Spinal cord (tissue), 9 donors: ENCODE measurements at regions not wholly inside any gene's neighbourhood (a gene's known extent, or its start where the extent isn't known, plus 50 kb on each side); places are given as distances from the start of the nearest gene placed in this dataset.

ENCODE experiments used
- DNase-seq, 6 donors: peaks; one replicate each; pipeline versions ENCODE4 v3.0.0 to v3.0.0-alpha.2; 2013 to 2015; ENCODE audit warnings: low spot score in 6 of 6, low read depth in 4 of 6
- H3K27ac ChIP-seq: one replicate; pipeline ENCODE4 v1.5.1; 2013; ENCODE audit warnings: low read depth, low read length, control low read depth
- H3K27me3 ChIP-seq: one replicate; pipeline ENCODE4 v1.6.1; 2013; ENCODE audit warnings: low read length; ENCODE audit not compliant: control insufficient read depth, insufficient read depth
- H3K36me3 ChIP-seq: one replicate; pipeline ENCODE4 v1.6.1; 2013; ENCODE audit warnings: low read length; ENCODE audit not compliant: control insufficient read depth, insufficient read depth
- H3K4me1 ChIP-seq: one replicate; pipeline ENCODE4 v1.6.1; 2013; ENCODE audit warnings: low read length; ENCODE audit not compliant: control insufficient read depth, insufficient read depth
- H3K4me3 ChIP-seq: one replicate; pipeline ENCODE4 v1.5.1; 2013; ENCODE audit warnings: low read depth, low read length, control low read depth
- H3K9me3 ChIP-seq: one replicate; pipeline ENCODE4 v1.6.1; 2013; ENCODE audit warnings: low read length; ENCODE audit not compliant: control insufficient read depth, insufficient read depth
- WGBS: methylation state at CpG from one replicate; pipeline ENCODE4 v1.1.5; 2013; ENCODE audit warnings: missing lambda C conversion rate; ENCODE audit not compliant: insufficient coverage; 5-methylcytosine and 5-hydroxymethylcytosine counted together
- donor health status: healthy.

- H3K9me3 ChIP-seq: no peaks in the 10 kb centered on the region
- H3K27me3 ChIP-seq: peaks cover 2% of the 10 kb centered on the region
- H3K27ac ChIP-seq: no peak overlapping the region
- H3K36me3 ChIP-seq: no peaks in the 10 kb centered on the region
- WGBS: 77% methylated on average over 9 of the region's 10 CpGs
- H3K4me3 ChIP-seq: no peak overlapping the region
- no peak for DNase-seq
- peaks cover 4% of the 10 kb centered on the region for H3K4me1 ChIP-seq
These were observed 437.3 kb downstream of the MED13L start for GRCh38 chr12:115840159-115840558.

GRCh38 chr12:115838952-115839351, 438.5 kb downstream of the MED13L start:
- Histone ChIP-seq H3K27ac (no peak overlapping the region), H3K27me3 (peaks cover 2% of the 10 kb centered on the region), H3K4me1 (peaks cover 4% of the 10 kb centered on the region), H3K36me3 (no peaks in the 10 kb centered on the region), H3K9me3 (no peaks in the 10 kb centered on the region), H3K4me3 (no peak overlapping the region)
- WGBS: 65% methylated on average over 1 of the region's 1 CpG
- no peak for DNase-seq

GRCh38 chr12:115837220-115837619, 440.3 kb downstream of the MED13L start:
- H3K36me3 ChIP-seq: no peaks in the 10 kb centered on the region
- no CpG with 5 or more reads among the region's 2 CpGs for WGBS
- peaks cover 2% of the 10 kb centered on the region for H3K27me3 ChIP-seq
- H3K4me3 ChIP-seq: no peak overlapping the region
- no peak for DNase-seq
- H3K9me3 ChIP-seq: no peaks in the 10 kb centered on the region
- peaks cover 4% of the 10 kb centered on the region for H3K4me1 ChIP-seq
- no peak overlapping the region for H3K27ac ChIP-seq

- DNase-seq: no peak
- Histone ChIP-seq H3K4me3 (no peak overlapping the region), H3K9me3 (no peaks in the 10 kb centered on the region), H3K36me3 (no peaks in the 10 kb centered on the region), H3K27me3 (peaks cover 2% of the 10 kb centered on the region), H3K4me1 (peaks cover 4% of the 10 kb centered on the region), H3K27ac (no peak overlapping the region)
- WGBS: 100% methylated on average over 1 of the region's 4 CpGs
These were observed 442.0 kb downstream of the MED13L start for GRCh38 chr12:115835445-115835844.

- no peak overlapping the region for H3K4me3 ChIP-seq
- H3K9me3 ChIP-seq: no peaks in the 10 kb centered on the region
- DNase-seq: no peak
- H3K27ac ChIP-seq: no peak overlapping the region
- WGBS: 80% methylated on average over 1 of the region's 4 CpGs
- no peaks in the 10 kb centered on the region for H3K36me3 ChIP-seq
- H3K27me3 ChIP-seq: no peaks in the 10 kb centered on the region
- peaks cover 4% of the 10 kb centered on the region for H3K4me1 ChIP-seq
These were observed 443.8 kb downstream of the MED13L start for GRCh38 chr12:115833704-115834103.

GRCh38 chr12:115830633-115831032, 446.9 kb downstream of the MED13L start:
- DNase-seq: no peak
- H3K27ac ChIP-seq: no peak overlapping the region
- H3K27me3 ChIP-seq: no peaks in the 10 kb centered on the region
- H3K36me3 ChIP-seq: no peaks in the 10 kb centered on the region
- no peak overlapping the region for H3K4me3 ChIP-seq
- H3K9me3 ChIP-seq: no peaks in the 10 kb centered on the region
- no peaks in the 10 kb centered on the region for H3K4me1 ChIP-seq
- WGBS: 96% methylated on average over 4 of the region's 4 CpGs

GRCh38 chr12:115830070-115830469, 447.4 kb downstream of the MED13L start:
- H3K27ac ChIP-seq: no peak overlapping the region
- no peaks in the 10 kb centered on the region for H3K36me3 ChIP-seq
- H3K4me3 ChIP-seq: no peak overlapping the region
- WGBS: 82% methylated on average over 1 of the region's 3 CpGs
- no peaks in the 10 kb centered on the region for H3K4me1 ChIP-seq
- no peaks in the 10 kb centered on the region for H3K27me3 ChIP-seq
- H3K9me3 ChIP-seq: no peaks in the 10 kb centered on the region
- no peak for DNase-seq

- Histone ChIP-seq H3K27me3 (no peaks in the 10 kb centered on the region), H3K9me3 (no peaks in the 10 kb centered on the region), H3K4me3 (no peak overlapping the region), H3K36me3 (no peaks in the 10 kb centered on the region), H3K27ac (no peak overlapping the region), H3K4me1 (no peaks in the 10 kb centered on the region)
- WGBS: 78% methylated on average over 2 of the region's 4 CpGs
- DNase-seq: no peak
These were observed 449.3 kb downstream of the MED13L start for GRCh38 chr12:115828168-115828567.

- H3K4me3 ChIP-seq: no peak overlapping the region
- no peak for DNase-seq
- H3K27ac ChIP-seq: no peak overlapping the region
- WGBS: 90% methylated on average over 3 of the region's 4 CpGs
- H3K9me3 ChIP-seq: no peaks in the 10 kb centered on the region
- no peaks in the 10 kb centered on the region for H3K36me3 ChIP-seq
- H3K27me3 ChIP-seq: no peaks in the 10 kb centered on the region
- no peaks in the 10 kb centered on the region for H3K4me1 ChIP-seq
These were observed 452.4 kb downstream of the MED13L start for GRCh38 chr12:115824936-115825602.

- no peaks in the 10 kb centered on the region for H3K36me3 ChIP-seq
- no peaks in the 10 kb centered on the region for H3K27me3 ChIP-seq
- no peaks in the 10 kb centered on the region for H3K4me1 ChIP-seq
- H3K27ac ChIP-seq: no peak overlapping the region
- no peak overlapping the region for H3K4me3 ChIP-seq
- no peak for DNase-seq
- no peaks in the 10 kb centered on the region for H3K9me3 ChIP-seq
- WGBS: 60% methylated on average over 4 of the region's 5 CpGs
These were observed 453.9 kb downstream of the MED13L start for GRCh38 chr12:115823635-115824034.
